ENCODE measurements at regions not wholly inside any gene's neighbourhood (a gene's known extent, or its start where the extent isn't known, plus 50 kb on each side); places are given as distances from the start of the nearest gene placed in this dataset.

DNA sequence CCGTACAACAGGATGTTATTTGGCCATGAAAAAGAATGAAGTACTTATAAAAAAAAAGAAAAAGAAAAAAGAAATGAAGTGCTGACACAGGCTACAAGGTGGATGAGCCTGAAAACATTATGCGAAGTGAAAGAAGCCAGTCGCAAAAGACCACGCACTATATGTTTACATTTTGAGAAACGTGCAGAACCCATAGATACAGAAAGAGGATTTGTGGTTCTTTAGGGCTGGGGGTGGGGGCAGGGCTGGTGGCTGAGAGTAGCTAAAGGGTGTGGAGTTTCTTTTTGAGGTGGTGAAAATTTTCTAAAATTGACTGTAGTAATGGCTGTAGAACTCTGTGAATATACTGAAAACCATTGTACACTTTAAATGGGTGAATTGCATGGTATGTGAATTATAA, 86.0 kb upstream of the FAM20C start:
- Histone ChIP-seq H4K5ac (ENCODE audit: low read depth, low read length) (no peak overlapping the region), H3K4me1 (ENCODE audit: control insufficient read depth, insufficient read depth, low read length) (peaks cover 6% of the 10 kb centered on the region), H3K27ac (ENCODE audit: insufficient read depth, low read length) (no peak overlapping the region), H2AK5ac (ENCODE audit: low read depth, low read length) (no peak overlapping the region), H3K79me1 (ENCODE audit: low read depth in 1 of 2, low read length in 2 of 2) (no peaks in the 10 kb centered on the region), H2AFZ (replicated peaks; ENCODE audit: low read length, poor library complexity) (no peak overlapping the region), H3K36me3 (ENCODE audit: control insufficient read depth, insufficient read depth, low read length) (no peaks in the 10 kb centered on the region), H3K9ac (ENCODE audit: low read depth, low read length) (no peak overlapping the region), H3K4me2 (ENCODE audit: low read depth, low read length) (no peak overlapping the region), H4K91ac (ENCODE audit: insufficient read depth, low read depth, low read length) (no peak overlapping the region), H3K4ac (ENCODE audit: low read depth, low read length) (no peak overlapping the region), H4K8ac (ENCODE audit: low read depth in 2 of 2, low read length in 2 of 2) (no peak overlapping the region), H3K4me3 (ENCODE audit: insufficient read depth, low read depth, low read length) (no peak overlapping the region), H2BK5ac (ENCODE audit: low read depth, low read length, poor library complexity, severe bottlenecking) (no peak overlapping the region), H3K23ac (ENCODE audit: low read depth, low read length) (no peak overlapping the region), H3K9me1 (ENCODE audit: insufficient read depth, low read length) (peaks cover 17% of the 10 kb centered on the region), H3K9me3 (ENCODE audit: control insufficient read depth, insufficient read depth, low read length) (peaks cover 2% of the 10 kb centered on the region; the same call in 1 of the 2 replicates), H2BK15ac (ENCODE audit: low read depth, low read length) (no peak overlapping the region), H3K14ac (replicated peaks; ENCODE audit: low read depth, low read length) (no peak overlapping the region), H2BK20ac (ENCODE audit: low read depth, low read length) (peak overlapping the region; percentile 10; the same call in 1 of the 2 replicates), H2BK120ac (ENCODE audit: low read depth, low read length) (no peak overlapping the region; the same call in 1 of the 2 replicates), H3K27me3 (ENCODE audit: control insufficient read depth, insufficient read depth, low read length) (no peaks in the 10 kb centered on the region), H2AK9ac (replicated peaks; ENCODE audit: low read depth, low read length, poor library complexity) (no peak overlapping the region), H3K18ac (ENCODE audit: low read depth, low read length) (no peak overlapping the region), H4K20me1 (ENCODE audit: insufficient read depth, low read length) (no peaks in the 10 kb centered on the region), H3K56ac (ENCODE audit: extremely low read depth, insufficient read depth, low read length) (no peak overlapping the region)
- ChIA-PET CTCF (no interaction called here), POLR2A (ENCODE audit: unreplicated experiment) (no interaction called here)
- in situ Hi-C loops (cut with MboI; ENCODE audit: low sequenced_read_pairs): no loop called here
- 70% methylated on average over 2 of the region's 5 CpGs; no CpG with 5 or more reads in 1 of the 2 experiments for WGBS, 2 experiments (ENCODE audit: extremely low coverage in 2 of 2, insufficient read length in 1 of 2)
- DNase-seq (no peak), ATAC-seq (ENCODE audit: low read depth) (no peak)
- no TSS peak for BruUV-seq (replicated peaks)
- intact Hi-C loops (cut with micrococcal nuclease): no loop called here
- dilution Hi-C loops (cut with HindIII; ENCODE audit: low sequenced_read_pairs, unreplicated experiment): no loop called here
- TF ChIP-seq MAZ (IDR thresholded peaks at IDR 0.05; ENCODE audit: borderline replicate concordance, low read depth, low read length): no peak
- TF ChIP-seq SMC3 (IDR thresholded peaks at IDR 0.05; ENCODE audit: low read depth, low read length): no peak
- TF ChIP-seq CHD1 (IDR thresholded peaks at IDR 0.05; ENCODE audit: low read depth, low read length): no peak

Measured in IMR-90 (cell line).